ENCODE measurements at regions not wholly inside any gene's neighbourhood (a gene's known extent, or its start where the extent isn't known, plus 50 kb on each side); places are given as distances from the start of the nearest gene placed in this dataset.

DNA sequence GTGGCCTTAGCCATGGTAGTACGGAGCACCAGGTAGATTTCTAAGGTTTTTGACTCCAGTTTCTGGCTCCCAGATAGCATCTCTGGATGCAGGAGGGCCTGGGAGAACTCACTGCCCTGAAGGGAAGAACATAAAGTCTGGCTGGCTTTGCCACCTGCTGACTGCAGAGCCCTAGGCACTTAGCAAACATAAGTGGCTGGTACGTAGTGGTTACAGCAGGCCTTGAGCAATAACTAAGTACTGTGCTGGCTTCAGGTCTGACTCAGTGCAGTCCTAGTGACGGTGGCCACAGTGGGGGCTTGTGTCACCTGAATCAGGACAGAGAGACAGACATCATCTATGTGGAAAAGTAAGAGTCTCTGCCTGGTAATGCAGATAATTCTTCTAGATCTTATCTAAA, 871.1 kb downstream of the PDCD6IP start:
- Histone ChIP-seq H3K27ac (ENCODE audit: low read depth, low read length) (peak overlapping the region; percentile 42), H2BK12ac (ENCODE audit: low read length) (peak overlapping the region; percentile 27), H2BK120ac (ENCODE audit: insufficient read depth, low read length, poor library complexity) (peak overlapping the region; percentile 30), H3K18ac (ENCODE audit: low read length) (no peak overlapping the region), H3K79me2 (ENCODE audit: control insufficient read depth, insufficient read depth, low read length, poor library complexity) (no peaks in the 10 kb centered on the region), H3K4ac (ENCODE audit: low read depth, low read length) (no peak overlapping the region), H3K4me2 (ENCODE audit: low read length) (no peak overlapping the region), H3K79me1 (ENCODE audit: low read length) (peaks cover 4% of the 10 kb centered on the region), H2AFZ (ENCODE audit: insufficient read depth, low read length, poor library complexity) (no peak overlapping the region), H4K91ac (ENCODE audit: low read depth, low read length) (peak overlapping the region; percentile 59), H3K27me3 (ENCODE audit: insufficient read depth, low read length) (no peaks in the 10 kb centered on the region), H3K14ac (ENCODE audit: low read length) (peak overlapping the region; percentile 53), H3K4me1 (ENCODE audit: control insufficient read depth in 1 of 2, insufficient read depth in 2 of 2, low read length in 2 of 2) (peaks cover 6 to 11% of the 10 kb centered on the region in 2 experiments), H3K9me3 (ENCODE audit: insufficient read depth, low read depth, low read length) (no peaks in the 10 kb centered on the region), H3K9ac (ENCODE audit: low read length) (no peak overlapping the region), H2AK5ac (ENCODE audit: low read length) (no peak overlapping the region), H4K12ac (ENCODE audit: low read depth, low read length) (no peak overlapping the region), H2BK5ac (ENCODE audit: low read depth, low read length, poor library complexity) (no peak overlapping the region), H3K36me3 (ENCODE audit: control insufficient read depth in 1 of 2, insufficient read depth in 2 of 2, low read length in 2 of 2) (no peaks in the 10 kb centered on the region), H4K8ac (ENCODE audit: low read depth, low read length) (no peak overlapping the region), H3K4me3 (ENCODE audit: low read depth, low read length) (no peak overlapping the region), H3K23ac (ENCODE audit: low read length) (no peak overlapping the region)
- peak; percentile 94 to 96 for DNase-seq
- no CpG with 5 or more reads among the region's 3 CpGs for WGBS (ENCODE audit: extremely low coverage, insufficient coverage, insufficient read length)

DNA sequence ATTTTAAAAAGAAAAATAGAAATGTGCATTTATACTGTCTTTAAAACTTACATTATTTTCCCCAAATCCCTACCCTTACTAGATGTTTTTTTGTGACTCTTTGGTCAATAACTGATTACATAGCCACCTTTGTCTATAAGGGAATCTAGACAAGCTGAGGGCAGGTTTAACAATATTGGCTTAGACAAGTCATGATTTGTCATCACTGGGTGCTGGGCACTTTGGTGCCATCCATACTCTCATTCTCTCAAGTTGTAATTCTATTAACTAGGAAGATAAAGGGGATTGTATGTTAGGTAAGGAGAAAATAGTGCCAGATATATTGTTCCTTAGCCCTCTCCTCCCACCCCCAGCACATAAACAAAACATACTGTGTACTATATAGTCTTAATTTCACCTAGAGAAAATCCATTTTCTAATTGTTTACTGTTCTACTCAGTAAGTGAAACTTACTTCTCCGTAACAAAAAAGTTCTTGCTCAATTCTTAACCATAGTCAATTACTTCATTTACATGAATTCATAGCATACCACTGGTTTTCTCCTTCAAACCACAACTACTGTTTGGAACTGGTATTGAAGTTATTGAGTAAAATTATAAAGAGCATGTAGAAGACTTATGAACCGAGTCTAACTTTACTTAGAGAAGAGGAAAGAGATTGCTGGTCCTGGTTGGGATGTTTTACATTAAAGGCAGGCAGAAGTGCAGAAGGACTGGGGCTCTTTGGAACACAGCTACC, 877.1 kb downstream of the PDCD6IP start:
- Histone ChIP-seq H2BK120ac (ENCODE audit: insufficient read depth, low read length, poor library complexity) (no peak overlapping the region), H3K9ac (ENCODE audit: low read length) (no peak overlapping the region), H3K18ac (ENCODE audit: low read length) (no peak overlapping the region), H3K27ac (ENCODE audit: low read depth, low read length) (no peak overlapping the region), H3K4me1 (ENCODE audit: control insufficient read depth in 1 of 2, insufficient read depth in 2 of 2, low read length in 2 of 2) (no peaks in the 10 kb centered on the region), H3K9me3 (ENCODE audit: insufficient read depth, low read depth, low read length) (peaks cover 6% of the 10 kb centered on the region), H3K23ac (ENCODE audit: low read length) (no peak overlapping the region), H2BK12ac (ENCODE audit: low read length) (no peak overlapping the region), H3K27me3 (ENCODE audit: insufficient read depth, low read length) (no peaks in the 10 kb centered on the region), H2AK5ac (ENCODE audit: low read length) (no peak overlapping the region), H3K4ac (ENCODE audit: low read depth, low read length) (no peak overlapping the region), H3K14ac (ENCODE audit: low read length) (no peak overlapping the region), H4K12ac (ENCODE audit: low read depth, low read length) (no peak overlapping the region), H3K4me3 (ENCODE audit: low read depth, low read length) (no peak overlapping the region), H3K79me1 (ENCODE audit: low read length) (peaks cover 3% of the 10 kb centered on the region), H2BK5ac (ENCODE audit: low read depth, low read length, poor library complexity) (no peak overlapping the region), H3K36me3 (ENCODE audit: control insufficient read depth in 1 of 2, insufficient read depth in 2 of 2, low read length in 2 of 2) (peaks cover 0 to 2% of the 10 kb centered on the region in 2 experiments), H4K91ac (ENCODE audit: low read depth, low read length) (no peak overlapping the region), H2AFZ (ENCODE audit: insufficient read depth, low read length, poor library complexity) (no peak overlapping the region), H3K4me2 (ENCODE audit: low read length) (no peak overlapping the region), H3K79me2 (ENCODE audit: control insufficient read depth, insufficient read depth, low read length, poor library complexity) (no peaks in the 10 kb centered on the region), H4K8ac (ENCODE audit: low read depth, low read length) (no peak overlapping the region)
- no CpG with 5 or more reads among the region's 2 CpGs for WGBS (ENCODE audit: extremely low coverage, insufficient coverage, insufficient read length)
- DNase-seq = peak in 1 of 2 donors; percentile 40

DNA sequence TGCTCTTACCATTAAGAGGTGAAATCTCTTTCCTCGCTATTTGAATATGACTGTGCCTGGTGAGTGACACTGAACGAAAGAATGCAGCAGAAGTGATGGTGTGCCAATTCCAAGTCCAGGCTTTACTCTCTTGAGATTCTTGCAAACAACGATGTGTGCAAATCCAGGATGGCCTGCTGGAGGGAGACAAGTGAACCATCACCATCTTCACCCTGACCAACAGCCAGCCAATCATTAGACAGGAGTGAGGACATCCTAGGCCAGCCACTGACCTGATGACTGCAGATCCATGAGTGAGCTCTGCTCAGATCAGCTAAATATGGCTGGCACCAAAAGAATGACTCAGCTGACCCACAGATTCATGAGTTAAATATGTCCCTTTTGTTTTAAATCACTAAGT, 878.0 kb downstream of the PDCD6IP start:
- Histone ChIP-seq H3K79me2 (ENCODE audit: control insufficient read depth, insufficient read depth, low read length, poor library complexity) (no peaks in the 10 kb centered on the region), H2BK12ac (ENCODE audit: low read length) (no peak overlapping the region), H4K8ac (ENCODE audit: low read depth, low read length) (no peak overlapping the region), H2BK5ac (ENCODE audit: low read depth, low read length, poor library complexity) (no peak overlapping the region), H3K4me2 (ENCODE audit: low read length) (no peak overlapping the region), H3K23ac (ENCODE audit: low read length) (no peak overlapping the region), H3K79me1 (ENCODE audit: low read length) (peaks cover 3% of the 10 kb centered on the region), H3K18ac (ENCODE audit: low read length) (no peak overlapping the region), H3K4me1 (ENCODE audit: control insufficient read depth in 1 of 2, insufficient read depth in 2 of 2, low read length in 2 of 2) (no peaks in the 10 kb centered on the region), H3K27ac (ENCODE audit: low read depth, low read length) (no peak overlapping the region), H2AK5ac (ENCODE audit: low read length) (no peak overlapping the region), H4K91ac (ENCODE audit: low read depth, low read length) (no peak overlapping the region), H4K12ac (ENCODE audit: low read depth, low read length) (no peak overlapping the region), H3K4ac (ENCODE audit: low read depth, low read length) (no peak overlapping the region), H3K4me3 (ENCODE audit: low read depth, low read length) (no peak overlapping the region), H3K9me3 (ENCODE audit: insufficient read depth, low read depth, low read length) (peaks cover 6% of the 10 kb centered on the region), H3K14ac (ENCODE audit: low read length) (no peak overlapping the region), H2AFZ (ENCODE audit: insufficient read depth, low read length, poor library complexity) (no peak overlapping the region), H3K27me3 (ENCODE audit: insufficient read depth, low read length) (no peaks in the 10 kb centered on the region), H3K9ac (ENCODE audit: low read length) (no peak overlapping the region), H3K36me3 (ENCODE audit: control insufficient read depth in 1 of 2, insufficient read depth in 2 of 2, low read length in 2 of 2) (peaks cover 0 to 2% of the 10 kb centered on the region in 2 experiments), H2BK120ac (ENCODE audit: insufficient read depth, low read length, poor library complexity) (no peak overlapping the region)
- peak in 1 of 2 donors; percentile 67 for DNase-seq
- no CpG with 5 or more reads among the region's 3 CpGs for WGBS (ENCODE audit: extremely low coverage, insufficient coverage, insufficient read length)

DNA sequence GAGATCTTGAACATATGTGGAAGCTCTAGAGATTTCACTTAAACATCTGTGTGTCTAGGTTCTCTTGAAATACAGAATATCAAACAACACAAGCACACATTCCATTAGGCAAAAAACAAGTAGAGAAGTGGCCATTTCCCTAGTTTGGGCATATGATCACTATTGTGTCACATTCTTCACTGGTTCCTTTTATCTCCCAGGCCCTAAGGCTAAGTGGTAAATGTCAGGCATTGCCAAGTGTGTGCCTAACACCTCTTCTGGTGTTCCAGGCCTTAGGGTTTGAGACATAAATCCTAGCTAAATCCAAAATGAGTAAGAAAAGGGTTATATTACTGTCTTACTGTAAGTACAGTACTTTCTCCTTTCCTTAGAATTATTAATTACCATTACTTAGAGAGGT, 880.1 kb downstream of the PDCD6IP start:
- Histone ChIP-seq H3K36me3 (ENCODE audit: control insufficient read depth in 1 of 2, insufficient read depth in 2 of 2, low read length in 2 of 2) (peaks cover 0 to 2% of the 10 kb centered on the region in 2 experiments), H3K79me1 (ENCODE audit: low read length) (peaks cover 3% of the 10 kb centered on the region), H3K4ac (ENCODE audit: low read depth, low read length) (no peak overlapping the region), H2AFZ (ENCODE audit: insufficient read depth, low read length, poor library complexity) (no peak overlapping the region), H2BK120ac (ENCODE audit: insufficient read depth, low read length, poor library complexity) (no peak overlapping the region), H3K14ac (ENCODE audit: low read length) (no peak overlapping the region), H3K27me3 (ENCODE audit: insufficient read depth, low read length) (no peaks in the 10 kb centered on the region), H3K18ac (ENCODE audit: low read length) (no peak overlapping the region), H3K79me2 (ENCODE audit: control insufficient read depth, insufficient read depth, low read length, poor library complexity) (no peaks in the 10 kb centered on the region), H3K4me1 (ENCODE audit: control insufficient read depth in 1 of 2, insufficient read depth in 2 of 2, low read length in 2 of 2) (no peaks in the 10 kb centered on the region), H3K23ac (ENCODE audit: low read length) (no peak overlapping the region), H4K91ac (ENCODE audit: low read depth, low read length) (no peak overlapping the region), H2BK12ac (ENCODE audit: low read length) (no peak overlapping the region), H4K8ac (ENCODE audit: low read depth, low read length) (no peak overlapping the region), H4K12ac (ENCODE audit: low read depth, low read length) (no peak overlapping the region), H2BK5ac (ENCODE audit: low read depth, low read length, poor library complexity) (no peak overlapping the region), H3K27ac (ENCODE audit: low read depth, low read length) (no peak overlapping the region), H3K9ac (ENCODE audit: low read length) (no peak overlapping the region), H3K9me3 (ENCODE audit: insufficient read depth, low read depth, low read length) (peaks cover 6% of the 10 kb centered on the region), H3K4me2 (ENCODE audit: low read length) (no peak overlapping the region), H2AK5ac (ENCODE audit: low read length) (no peak overlapping the region), H3K4me3 (ENCODE audit: low read depth, low read length) (no peak overlapping the region)
- peak; percentile 47 to 72 for DNase-seq

Data from trophoblast cell (in vitro differentiated cells and primary cell).